Heart left ventricle (tissue), 16 donors: ENCODE measurements at regions not wholly inside any gene's neighbourhood (a gene's known extent, or its start where the extent isn't known, plus 50 kb on each side); places are given as distances from the start of the nearest gene placed in this dataset.

Source experiments
- ATAC-seq, 4 donors: fragments of 200-7000 bp; cut with Tn5 transposase; one replicate each; pipeline ENCODE4 v1.9.1; 2020 to 2022; ENCODE audit warnings: moderate library complexity in 4 of 4, mild to moderate bottlenecking in 3 of 4, moderate number of reproducible peaks in 1 of 4
- DNase-seq, 5 donors: peaks; one replicate each; pipeline ENCODE4 v3.0.0-alpha.2; 2020
- H3K27ac ChIP-seq, 12 donors: fragments of 200-600 bp; sonication (generic) in 4 of 12; one replicate each; pipeline versions ENCODE4 v1.5.0 to v1.8.0; 2016 to 2022; ENCODE audit warnings: mild to moderate bottlenecking in 2 of 12
- H3K27me3 ChIP-seq, 9 donors: fragments of 200-600 bp; sonication (generic) in 2 of 9; one replicate each; pipeline versions ENCODE4 v1.5.1 to v1.8.0; 2016 to 2022; ENCODE audit warnings: mild to moderate bottlenecking in 3 of 9
- H3K36me3 ChIP-seq, 9 donors: fragments of 200-600 bp; sonication (generic) in 2 of 9; one replicate each; pipeline versions ENCODE4 v1.5.0 to v1.8.0; 2018 to 2022; ENCODE audit warnings: mild to moderate bottlenecking in 2 of 9
- H3K4me1 ChIP-seq, 12 donors: fragments of 200-600 bp; sonication (generic) in 4 of 12; one replicate each; pipeline versions ENCODE4 v1.5.0 to v1.8.0; 2016 to 2022; ENCODE audit warnings: mild to moderate bottlenecking in 3 of 12
- H3K4me3 ChIP-seq, 12 donors: fragments of 200-600 bp; sonication (generic) in 4 of 12; one replicate each; pipeline versions ENCODE4 v1.5.0 to v1.8.0; 2017 to 2022; ENCODE audit warnings: mild to moderate bottlenecking in 9 of 12, moderate library complexity in 4 of 12
- H3K9me3 ChIP-seq, 12 donors: fragments of 200-600 bp; sonication (generic) in 4 of 12; one replicate each; pipeline versions ENCODE4 v1.5.0 to v1.8.0; 2016 to 2022; ENCODE audit warnings: mild to moderate bottlenecking in 1 of 12
- POLR2A ChIP-seq, 2 donors: fragments of 450-650 bp; IDR thresholded peaks; one replicate each; pipeline ENCODE4 v1.6.1; 2017; ENCODE audit warnings: antibody characterized with exemption in 2 of 2, mild to moderate bottlenecking in 2 of 2, moderate library complexity in 2 of 2
- WGBS, 4 donors: extraction: QIAGEN DNeasy Blood & Tissue Kit in 2 of 4; methylation state at CpG; one replicate each; pipeline versions ENCODE4 v1.1.5 to v1.1.7; 2013 to 2018; 5-methylcytosine and 5-hydroxymethylcytosine counted together
- intact Hi-C, 10 donors: fragments of 100-400 bp; cut with DNase I; formaldehyde crosslinking; loops; one replicate each; pipeline versions ENCODE4 v1.11.1 to v1.14.2; 2022
- TF ChIP-seq, protein P1 (sequence below), 12 donors: fragments of 200-600 bp; sonication (generic) in 4 of 12; IDR thresholded peaks; one replicate each; pipeline versions ENCODE4 v1.5.0 to v1.8.0; 2018 to 2022; ENCODE audit warnings: antibody characterized with exemption in 12 of 12, mild to moderate bottlenecking in 5 of 12
- donor health status: ischemic (EF 13 %, LVEDD 7.1; RV severe dilation, severe dysfunction).
- donor health status: healthy with polysubstance abuse.
- donor health status: DM: no; HTN: yes; CAD: no.
- donor health status: DM: no; HTN: no; CAD: no.
- donor health status: ischemic (EF 25% LVEDD 6.9; RV normal size, moderate dysfunction).
- donor health status: ischemic (EF 25% LVEDD 5.7; RV mildly dilated, moderate dysfunction).
- donor health status: healthy.
- donor health status: DM: yes; HTN: yes; CAD: no.
- donor health status: ischemic (EF 35%, LVEDD 5.7; RV mildly dilated, moderate dysfunction).
- donor health status: nonischemic (EF 11% LVEDD 7.7; RV severe dilation, severe dysfunction).
- donor health status: DM: yes; HTN: yes; CAD: no.
- donor health status: PGD.
- donor health status: ischemic (EF 29% LVEDD 5.4; RV normal size, mild dysfunction).
- donor health status: nonischemic (EF 23%, LVEDD 6.1; RV moderate dilation, normal function).

- no peak for DNase-seq
- ATAC-seq = no peak
- no peak overlapping the region for H3K4me3 ChIP-seq
- no peak for TF ChIP-seq POLR2A (IDR thresholded peaks at IDR 0.05)
- TF ChIP-seq, protein P1, sequence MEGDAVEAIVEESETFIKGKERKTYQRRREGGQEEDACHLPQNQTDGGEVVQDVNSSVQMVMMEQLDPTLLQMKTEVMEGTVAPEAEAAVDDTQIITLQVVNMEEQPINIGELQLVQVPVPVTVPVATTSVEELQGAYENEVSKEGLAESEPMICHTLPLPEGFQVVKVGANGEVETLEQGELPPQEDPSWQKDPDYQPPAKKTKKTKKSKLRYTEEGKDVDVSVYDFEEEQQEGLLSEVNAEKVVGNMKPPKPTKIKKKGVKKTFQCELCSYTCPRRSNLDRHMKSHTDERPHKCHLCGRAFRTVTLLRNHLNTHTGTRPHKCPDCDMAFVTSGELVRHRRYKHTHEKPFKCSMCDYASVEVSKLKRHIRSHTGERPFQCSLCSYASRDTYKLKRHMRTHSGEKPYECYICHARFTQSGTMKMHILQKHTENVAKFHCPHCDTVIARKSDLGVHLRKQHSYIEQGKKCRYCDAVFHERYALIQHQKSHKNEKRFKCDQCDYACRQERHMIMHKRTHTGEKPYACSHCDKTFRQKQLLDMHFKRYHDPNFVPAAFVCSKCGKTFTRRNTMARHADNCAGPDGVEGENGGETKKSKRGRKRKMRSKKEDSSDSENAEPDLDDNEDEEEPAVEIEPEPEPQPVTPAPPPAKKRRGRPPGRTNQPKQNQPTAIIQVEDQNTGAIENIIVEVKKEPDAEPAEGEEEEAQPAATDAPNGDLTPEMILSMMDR (IDR thresholded peaks at IDR 0.05) = no peak
- H3K4me1 ChIP-seq = no peaks in the 10 kb centered on the region
- H3K36me3 ChIP-seq = no peaks in the 10 kb centered on the region
- H3K9me3 ChIP-seq = peaks cover 0 to 24% (median 10%) of the 10 kb centered on the region in 12 donors
- H3K27ac ChIP-seq = no peak overlapping the region
- 52 to 78% (median 58%) methylated on average over 1 of the region's 1 CpG for WGBS, 4 donors
- intact Hi-C loops = no loop called here
- H3K27me3 ChIP-seq = no peaks in the 10 kb centered on the region
Observed at GRCh38 chr5:162654661-162655405, 587.3 kb downstream of the GABRG2 start.

- ATAC-seq = no peak
- Histone ChIP-seq H3K27ac (no peak overlapping the region), H3K4me3 (no peak overlapping the region), H3K9me3 (peaks cover 0 to 5% (median 0%) of the 10 kb centered on the region in 12 donors), H3K27me3 (no peaks in the 10 kb centered on the region), H3K4me1 (no peaks in the 10 kb centered on the region), H3K36me3 (no peaks in the 10 kb centered on the region)
- no peak for DNase-seq
- WGBS, 4 donors = 55 to 63% (median 58%) methylated on average over 3 of the region's 3 CpGs
- no peak for TF ChIP-seq POLR2A (IDR thresholded peaks at IDR 0.05)
- TF ChIP-seq, protein P1 (IDR thresholded peaks at IDR 0.05) = no peak
- intact Hi-C loops = no loop called here
Observed at GRCh38 chr5:162657076-162657475, 589.5 kb downstream of the GABRG2 start.

DNA sequence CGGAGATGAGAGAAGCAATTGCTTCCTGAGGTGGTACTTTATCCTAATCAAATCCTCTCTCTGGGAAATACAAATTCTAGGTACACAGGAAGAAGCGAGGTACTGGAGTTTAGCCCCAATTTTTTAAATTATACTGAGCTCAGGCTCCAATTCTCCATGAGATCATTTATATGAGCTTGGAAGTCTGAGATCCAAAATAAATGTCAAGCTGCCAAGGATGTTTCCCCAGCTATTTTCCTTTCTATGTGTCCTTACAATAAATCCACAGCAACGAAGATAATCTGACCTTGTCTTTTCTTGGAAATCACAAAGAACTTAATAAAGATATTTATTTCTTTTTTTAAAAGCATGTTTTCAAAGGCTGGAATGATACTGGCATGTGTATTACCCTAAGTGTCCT lies 597.3 kb downstream of the GABRG2 start:
- WGBS, 4 donors = 60 to 75% (median 69%) methylated on average over 3 of the region's 3 CpGs
- Histone ChIP-seq H3K36me3 (no peaks in the 10 kb centered on the region), H3K4me3 (no peak overlapping the region), H3K27ac (no peak overlapping the region), H3K9me3 (peaks cover 0 to 5% (median 0%) of the 10 kb centered on the region in 12 donors), H3K4me1 (no peaks in the 10 kb centered on the region), H3K27me3 (no peaks in the 10 kb centered on the region)
- DNase-seq = no peak
- ATAC-seq = no peak
- intact Hi-C loops = no loop called here
- TF ChIP-seq POLR2A (IDR thresholded peaks at IDR 0.05) = no peak
- TF ChIP-seq, protein P1 (IDR thresholded peaks at IDR 0.05) = no peak

- intact Hi-C loops = no loop called here
- no peak for ATAC-seq
- 54 to 62% (median 58%) methylated on average over 3 of the region's 3 CpGs for WGBS, 4 donors
- Histone ChIP-seq H3K36me3 (no peaks in the 10 kb centered on the region), H3K9me3 (no peaks in the 10 kb centered on the region), H3K4me3 (no peak overlapping the region), H3K27me3 (no peaks in the 10 kb centered on the region), H3K4me1 (no peaks in the 10 kb centered on the region), H3K27ac (no peak overlapping the region)
- TF ChIP-seq, protein P1 (IDR thresholded peaks at IDR 0.05) = no peak
- TF ChIP-seq POLR2A (IDR thresholded peaks at IDR 0.05) = no peak
- DNase-seq = no peak
Observed at GRCh38 chr5:162668926-162669325, 601.4 kb downstream of the GABRG2 start.
